Stomach smooth muscle (tissue), 2 donors: ENCODE measurements at regions not wholly inside any gene's neighbourhood (a gene's known extent, or its start where the extent isn't known, plus 50 kb on each side); places are given as distances from the start of the nearest gene placed in this dataset.

Experiments used
- H3K27ac ChIP-seq: one replicate; pipeline ENCODE4 v1.7.0; 2013; ENCODE audit warnings: mild to moderate bottlenecking, low read length, inconsistent platforms
- H3K27me3 ChIP-seq, 2 donors: one replicate each; pipeline ENCODE4 v1.7.0; 2013; ENCODE audit warnings: low read length in 2 of 2; ENCODE audit not compliant: insufficient read depth in 2 of 2, control insufficient read depth in 1 of 2
- H3K36me3 ChIP-seq, 2 donors: one replicate each; pipeline ENCODE4 v1.7.0; 2013; ENCODE audit warnings: low read length in 2 of 2; ENCODE audit not compliant: control insufficient read depth in 2 of 2, insufficient read depth in 2 of 2
- H3K4me1 ChIP-seq: one replicate; pipeline ENCODE4 v1.7.0; 2013; ENCODE audit warnings: low read length; ENCODE audit not compliant: control insufficient read depth, insufficient read depth
- H3K4me3 ChIP-seq, 2 donors: one replicate each; pipeline ENCODE4 v1.7.0; 2013; ENCODE audit warnings: low read length in 2 of 2
- H3K9ac ChIP-seq, 2 donors: one replicate each; pipeline ENCODE4 v1.7.0; 2013; ENCODE audit warnings: low read length in 2 of 2, mild to moderate bottlenecking in 1 of 2
- H3K9me3 ChIP-seq, 2 donors: one replicate each; pipeline ENCODE4 v1.7.0; 2013; ENCODE audit warnings: low read length in 2 of 2; ENCODE audit not compliant: control insufficient read depth in 2 of 2
- donor health status: healthy.
- donor health status: Pancreatic carcinoma.

GRCh38 chr9:135422341-135422944 lies 57.1 kb upstream of the PPP1R26 start:
- Histone ChIP-seq H3K27me3 (peaks cover 3 to 8% of the 10 kb centered on the region in 2 donors), H3K4me3 (no peak overlapping the region), H3K9ac (no peak overlapping the region), H3K4me1 (no peaks in the 10 kb centered on the region), H3K9me3 (no peaks in the 10 kb centered on the region), H3K27ac (no peak overlapping the region), H3K36me3 (no peaks in the 10 kb centered on the region)

GRCh38 chr9:135423725-135424124 lies 55.9 kb upstream of the PPP1R26 start:
- Histone ChIP-seq H3K4me1 (no peaks in the 10 kb centered on the region), H3K36me3 (no peaks in the 10 kb centered on the region), H3K27me3 (peaks cover 3 to 7% of the 10 kb centered on the region in 2 donors), H3K9me3 (no peaks in the 10 kb centered on the region), H3K4me3 (no peak overlapping the region), H3K9ac (no peak overlapping the region), H3K27ac (no peak overlapping the region)
